DOHH2 (cell line): ENCODE measurements at regions not wholly inside any gene's neighbourhood (a gene's known extent, or its start where the extent isn't known, plus 50 kb on each side); places are given as distances from the start of the nearest gene placed in this dataset.

ENCODE experiments used
- CTCF ChIP-seq: fragments of 200-600 bp; sonication (generic); IDR thresholded peaks from one replicate; pipeline ENCODE4 v1.5.1; 2014; ENCODE audit warnings: antibody characterized with exemption, mild to moderate bottlenecking, low read depth, low read length; ENCODE audit not compliant: poor library complexity, severe bottlenecking
- EZH2phosphoT487 ChIP-seq: fragments of 200-600 bp; sonication (generic); IDR thresholded peaks from 2 replicates; pipeline ENCODE4 v1.6.1; 2017; ENCODE audit warnings: borderline replicate concordance, mild to moderate bottlenecking, antibody characterized with exemption, low read length, moderate library complexity, mixed read lengths

GRCh38 chr14:79951572-79951971 is 259.7 kb downstream of the DIO2 start:
- no peak for TF ChIP-seq CTCF
- TF ChIP-seq EZH2phosphoT487 = no peak
